NB4 (cell line): ENCODE measurements at regions not wholly inside any gene's neighbourhood (a gene's known extent, or its start where the extent isn't known, plus 50 kb on each side); places are given as distances from the start of the nearest gene placed in this dataset.

ENCODE experiments used
- MYC ChIP-seq: IDR thresholded peaks from 2 replicates; pipeline ENCODE4 v1.6.1; 2011; ENCODE audit warnings: low read depth, low read length
- POLR2A ChIP-seq: IDR thresholded peaks from 2 replicates; pipeline ENCODE4 v1.6.1; 2011; ENCODE audit warnings: mild to moderate bottlenecking; ENCODE audit not compliant: insufficient read length; ENCODE audit errors: extremely low read depth
- TF ChIP-seq, protein P1 (sequence below): IDR thresholded peaks from one replicate; pipeline ENCODE4 v1.5.1; 2012; ENCODE audit warnings: low read depth, low read length

DNA sequence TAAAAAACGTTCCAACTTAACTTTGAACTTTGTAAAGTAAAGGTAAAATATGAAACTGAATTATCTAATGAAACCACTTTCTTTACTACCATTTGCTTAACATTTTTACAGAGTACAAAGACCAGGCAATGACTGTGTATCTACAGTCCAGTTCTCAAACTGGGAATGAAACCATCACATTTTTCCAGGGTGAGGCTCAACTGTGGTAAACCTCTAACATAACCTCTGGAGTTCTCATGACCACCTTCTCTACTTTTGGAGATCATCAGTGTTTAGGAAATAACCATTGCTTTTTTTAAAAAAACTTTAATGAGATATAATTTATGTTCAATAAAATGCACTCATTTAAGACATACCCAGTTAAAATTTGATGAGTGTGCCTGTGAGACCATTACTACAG, 223.5 kb downstream of the RNF152 start:
- TF ChIP-seq, protein P1, sequence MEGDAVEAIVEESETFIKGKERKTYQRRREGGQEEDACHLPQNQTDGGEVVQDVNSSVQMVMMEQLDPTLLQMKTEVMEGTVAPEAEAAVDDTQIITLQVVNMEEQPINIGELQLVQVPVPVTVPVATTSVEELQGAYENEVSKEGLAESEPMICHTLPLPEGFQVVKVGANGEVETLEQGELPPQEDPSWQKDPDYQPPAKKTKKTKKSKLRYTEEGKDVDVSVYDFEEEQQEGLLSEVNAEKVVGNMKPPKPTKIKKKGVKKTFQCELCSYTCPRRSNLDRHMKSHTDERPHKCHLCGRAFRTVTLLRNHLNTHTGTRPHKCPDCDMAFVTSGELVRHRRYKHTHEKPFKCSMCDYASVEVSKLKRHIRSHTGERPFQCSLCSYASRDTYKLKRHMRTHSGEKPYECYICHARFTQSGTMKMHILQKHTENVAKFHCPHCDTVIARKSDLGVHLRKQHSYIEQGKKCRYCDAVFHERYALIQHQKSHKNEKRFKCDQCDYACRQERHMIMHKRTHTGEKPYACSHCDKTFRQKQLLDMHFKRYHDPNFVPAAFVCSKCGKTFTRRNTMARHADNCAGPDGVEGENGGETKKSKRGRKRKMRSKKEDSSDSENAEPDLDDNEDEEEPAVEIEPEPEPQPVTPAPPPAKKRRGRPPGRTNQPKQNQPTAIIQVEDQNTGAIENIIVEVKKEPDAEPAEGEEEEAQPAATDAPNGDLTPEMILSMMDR = no peak
- TF ChIP-seq POLR2A (no peak), MYC (no peak)
